GM10266 (cell line): ENCODE measurements at regions not wholly inside any gene's neighbourhood (a gene's known extent, or its start where the extent isn't known, plus 50 kb on each side); places are given as distances from the start of the nearest gene placed in this dataset.
"Not testable (repeated sequence)": the region's sequence is repeated elsewhere in the genome, so short reads cannot be mapped to it uniquely, and the experiment has no call there.

Experiments used
- DNase-seq: peaks from one replicate; pipeline ENCODE4 v3.0.0; 2012; ENCODE audit errors: extremely low spot score
- CTCF ChIP-seq: IDR thresholded peaks from 2 replicates; pipeline ENCODE4 v1.5.1; 2012; ENCODE audit warnings: mild to moderate bottlenecking, low read depth; ENCODE audit not compliant: control insufficient read depth, insufficient read depth; ENCODE audit errors: missing control alignments

DNA sequence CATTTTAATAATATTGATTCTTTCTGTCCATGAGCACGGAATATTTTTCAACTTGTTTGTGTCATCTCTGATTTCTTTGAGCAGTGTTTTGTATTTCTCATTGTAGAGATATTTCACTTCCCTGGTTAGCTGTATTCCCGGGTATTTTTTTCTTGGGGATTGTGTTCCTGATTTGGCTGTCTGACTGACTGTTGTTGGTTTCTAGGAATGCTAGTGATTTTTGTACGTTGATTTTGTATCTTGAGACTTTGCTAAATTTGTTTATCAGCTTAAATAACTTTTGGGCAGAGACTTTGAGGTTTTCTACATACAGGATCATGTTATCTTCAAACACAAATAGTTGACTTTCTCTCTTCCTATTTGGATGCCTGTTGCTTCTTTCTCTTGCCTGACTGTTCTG is 418.8 kb upstream of the ALCAM start:
- DNase-seq: no peak
- no peak for TF ChIP-seq CTCF

- DNase-seq: not testable (repeated sequence)
Measured at GRCh38 chr3:104949810-104950209, 416.9 kb upstream of the ALCAM start.

GRCh38 chr3:104951426-104951825 is 415.3 kb upstream of the ALCAM start:
- DNase-seq: no peak
- no peak for TF ChIP-seq CTCF

- DNase-seq: no peak
- TF ChIP-seq CTCF: no peak
Measured at GRCh38 chr3:104952146-104952972, 414.4 kb upstream of the ALCAM start.

GRCh38 chr3:104956620-104957345 is 409.9 kb upstream of the ALCAM start:
- TF ChIP-seq CTCF: no peak
- DNase-seq: no peak

DNA sequence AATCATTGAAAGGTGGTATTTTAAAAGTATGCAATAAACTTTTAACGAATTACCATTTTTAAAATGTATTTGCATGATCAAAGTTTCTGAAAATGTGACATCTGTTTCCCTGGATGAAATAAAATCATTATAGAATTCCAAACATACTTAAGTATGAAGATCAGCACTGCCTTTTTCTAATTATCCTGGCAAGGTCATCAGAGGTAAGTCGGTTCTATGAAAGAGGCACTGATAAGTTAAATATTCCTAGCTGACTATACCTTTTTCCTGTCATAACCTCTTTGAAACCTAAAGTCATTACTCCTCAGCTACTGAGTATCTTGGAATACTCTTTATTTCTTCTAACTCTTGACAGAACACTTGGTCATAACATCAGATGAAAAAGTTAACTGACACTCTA is 406.1 kb upstream of the ALCAM start:
- no peak for DNase-seq
- TF ChIP-seq CTCF: no peak

- DNase-seq: no peak
- TF ChIP-seq CTCF: no peak
Measured at GRCh38 chr3:104961851-104962250, 404.9 kb upstream of the ALCAM start.
